Common myeloid progenitor, CD34-positive (primary cell): ENCODE measurements at regions not wholly inside any gene's neighbourhood (a gene's known extent, or its start where the extent isn't known, plus 50 kb on each side); places are given as distances from the start of the nearest gene placed in this dataset.

ENCODE experiments used
- CTCF ChIA-PET: fragments of 350-600 bp; sonication (Branson Sonifier 250); formaldehyde crosslinking; loops from one replicate; lab custom pipeline; 2021; ENCODE audit warnings: antibody characterized with exemption; lab: Charles Lee
- POLR2A ChIA-PET: fragments of 350-600 bp; sonication (Branson Sonifier 250); formaldehyde crosslinking; loops from one replicate; lab custom pipeline; 2021; ENCODE audit warnings: antibody characterized with exemption; lab: Charles Lee
- DNase-seq, 3 donors: peaks; one replicate each; pipeline versions ENCODE4 v3.0.0 to v3.0.0-alpha.2; 2013
- H3K27ac ChIP-seq, 2 experiments: 1 replicate in 1 of 2; 2 replicates in 1 of 2; pipeline ENCODE4 v1.7.0; 2013; ENCODE audit warnings: inconsistent platforms in 2 of 2, low read length in 2 of 2, mild to moderate bottlenecking in 2 of 2, low read depth in 1 of 2, moderate library complexity in 1 of 2; ENCODE audit not compliant: severe bottlenecking in 2 of 2, insufficient read depth in 1 of 2, poor library complexity in 1 of 2
- H3K27me3 ChIP-seq, 5 experiments: replicated peaks in 2 of 5; 1 replicate in 3 of 5; 2 replicates in 2 of 5; pipeline versions ENCODE4 v1.6.1 to v1.7.0; 2013; ENCODE audit warnings: low read length in 4 of 5, mild to moderate bottlenecking in 2 of 5, moderate library complexity in 2 of 5, inconsistent platforms in 1 of 5; ENCODE audit not compliant: insufficient read depth in 5 of 5, control insufficient read depth in 4 of 5
- H3K36me3 ChIP-seq, 4 experiments: 1 replicate in 2 of 4; 2 replicates in 2 of 4; pipeline versions ENCODE4 v1.6.1 to v1.7.0; 2013; ENCODE audit warnings: low read length in 3 of 4, control low read depth in 1 of 4, mild to moderate bottlenecking in 1 of 4; ENCODE audit not compliant: control insufficient read depth in 4 of 4, insufficient read depth in 4 of 4
- H3K4me1 ChIP-seq, 4 experiments: 1 replicate in 3 of 4; 2 replicates in 1 of 4; pipeline versions ENCODE4 v1.6.1 to v1.7.1; 2013; ENCODE audit warnings: low read length in 3 of 4, mild to moderate bottlenecking in 3 of 4, control low read depth in 1 of 4, inconsistent platforms in 1 of 4, moderate library complexity in 1 of 4; ENCODE audit not compliant: control insufficient read depth in 4 of 4, insufficient read depth in 4 of 4; ENCODE audit errors: control extremely low read depth in 1 of 4
- H3K4me3 ChIP-seq, 7 experiments: 1 replicate in 4 of 7; 2 replicates in 3 of 7; pipeline versions ENCODE4 v1.5.1 to v1.7.0; 2013; ENCODE audit warnings: mild to moderate bottlenecking in 7 of 7, low read length in 6 of 7, moderate library complexity in 6 of 7, inconsistent platforms in 2 of 7, low read depth in 2 of 7, control low read depth in 1 of 7; ENCODE audit not compliant: insufficient read depth in 4 of 7, control insufficient read depth in 1 of 7; ENCODE audit errors: extremely low read depth in 1 of 7
- H3K9me3 ChIP-seq, 5 experiments: 1 replicate in 4 of 5; 2 replicates in 1 of 5; pipeline versions ENCODE4 v1.6.1 to v1.7.1; 2013; ENCODE audit warnings: low read length in 4 of 5, mild to moderate bottlenecking in 2 of 5, inconsistent platforms in 1 of 5, low read depth in 1 of 5, moderate library complexity in 1 of 5; ENCODE audit not compliant: control insufficient read depth in 4 of 5, insufficient read depth in 2 of 5; ENCODE audit errors: control extremely low read depth in 1 of 5
- WGBS: methylation state at CpG from one replicate; pipeline ENCODE4 v1.1.5; 2013; ENCODE audit not compliant: insufficient coverage; 5-methylcytosine and 5-hydroxymethylcytosine counted together

GRCh38 chr14:73794146-73794545, 57.5 kb upstream of the PTGR2 start:
- peaks cover 0 to 15% (median 3%) of the 10 kb centered on the region in 4 experiments for H3K4me1 ChIP-seq
- no peaks in the 10 kb centered on the region for H3K9me3 ChIP-seq
- ChIA-PET POLR2A (no interaction called here), CTCF (no interaction called here)
- H3K27ac ChIP-seq = no peak overlapping the region
- DNase-seq = no peak
- H3K27me3 ChIP-seq = no peaks in the 10 kb centered on the region
- 100% methylated on average over 1 of the region's 1 CpG for WGBS
- no peaks in the 10 kb centered on the region for H3K36me3 ChIP-seq
- H3K4me3 ChIP-seq = no peak overlapping the region

GRCh38 chr14:73792481-73792880, 59.1 kb upstream of the PTGR2 start:
- H3K9me3 ChIP-seq = no peaks in the 10 kb centered on the region
- no peaks in the 10 kb centered on the region for H3K36me3 ChIP-seq
- 100% methylated on average over 4 of the region's 4 CpGs for WGBS
- POLR2A ChIA-PET = no interaction called here
- no peak for DNase-seq
- H3K4me3 ChIP-seq = no peak overlapping the region
- peaks cover 9 to 31% (median 17%) of the 10 kb centered on the region in 4 experiments for H3K4me1 ChIP-seq
- no peak overlapping the region for H3K27ac ChIP-seq
- no peaks in the 10 kb centered on the region for H3K27me3 ChIP-seq
- CTCF ChIA-PET = interaction anchor here (0.8 to 2.0 kb wide), 5 partner anchors 22 to 64 kb away, joined by 3 to 7 read pairs (median 4); no protein-coding TSS in a partner anchor

- H3K4me3 ChIP-seq = no peak overlapping the region
- no peaks in the 10 kb centered on the region for H3K9me3 ChIP-seq
- no peaks in the 10 kb centered on the region for H3K36me3 ChIP-seq
- ChIA-PET CTCF (interaction anchor here (1.2 to 2.5 kb wide), 2 partner anchors 13 to 36 kb away, joined by 3 to 10 read pairs; no protein-coding TSS in a partner anchor), POLR2A (interaction anchor here (0.6 to 1.1 kb wide), 2 partner anchors 16 to 37 kb away, joined by 3 to 5 read pairs; no protein-coding TSS in a partner anchor)
- no peak overlapping the region for H3K27ac ChIP-seq
- DNase-seq = peak in 2 of 3 donors; percentile 60 to 68
- peaks cover 18 to 48% (median 28%) of the 10 kb centered on the region in 4 experiments for H3K4me1 ChIP-seq
- 64% methylated on average over 10 of the region's 10 CpGs for WGBS
- no peaks in the 10 kb centered on the region for H3K27me3 ChIP-seq
Observed at GRCh38 chr14:73789989-73790581, 61.5 kb upstream of the PTGR2 start.

GRCh38 chr14:73788701-73789551, 62.7 kb upstream of the PTGR2 start:
- no peaks in the 10 kb centered on the region for H3K27me3 ChIP-seq
- no peak overlapping the region for H3K27ac ChIP-seq
- H3K4me3 ChIP-seq = peak overlapping the region in 1 of 7 experiments; percentile 91
- no peaks in the 10 kb centered on the region for H3K36me3 ChIP-seq
- H3K9me3 ChIP-seq = no peaks in the 10 kb centered on the region
- H3K4me1 ChIP-seq = peaks cover 28 to 60% (median 40%) of the 10 kb centered on the region in 4 experiments
- 93% methylated on average over 2 of the region's 6 CpGs for WGBS
- ChIA-PET POLR2A (interaction anchor here (3.0 to 4.2 kb wide), 2 partner anchors 30 to 35 kb away, joined by 26 to 27 read pairs; a partner anchor contains a TSS), CTCF (interaction anchor here (1.0 to 3.9 kb wide), 12 partner anchors 8 to 43 kb away, joined by 3 to 20 read pairs (median 4); no protein-coding TSS in a partner anchor)
- no peak for DNase-seq

GRCh38 chr14:73788317-73788598, 63.4 kb upstream of the PTGR2 start:
- ChIA-PET CTCF (interaction anchor here (0.8 to 3.9 kb wide), 12 partner anchors 9 to 43 kb away, joined by 3 to 20 read pairs (median 4); no protein-coding TSS in a partner anchor), POLR2A (interaction anchor here (3.0 to 4.2 kb wide), 2 partner anchors 29 to 34 kb away, joined by 26 to 27 read pairs; a partner anchor contains a TSS)
- WGBS = no CpG with 5 or more reads among the region's 4 CpGs
- DNase-seq = no peak
- H3K9me3 ChIP-seq = no peaks in the 10 kb centered on the region
- peak overlapping the region; percentile 71 to 94 for H3K27ac ChIP-seq
- H3K4me3 ChIP-seq = peak overlapping the region in 5 of 7 experiments; percentile 74 to 91 (median 85)
- H3K36me3 ChIP-seq = no peaks in the 10 kb centered on the region
- no peaks in the 10 kb centered on the region for H3K27me3 ChIP-seq
- peaks cover 30 to 67% (median 47%) of the 10 kb centered on the region in 4 experiments for H3K4me1 ChIP-seq

GRCh38 chr14:73787486-73788316, 63.9 kb upstream of the PTGR2 start:
- ChIA-PET CTCF (interaction anchor here (0.6 to 4.3 kb wide), 12 partner anchors 9 to 62 kb away, joined by 3 to 30 read pairs (median 4); no protein-coding TSS in a partner anchor), POLR2A (interaction anchor here (3.0 to 4.2 kb wide), 2 partner anchors 28 to 34 kb away, joined by 26 to 27 read pairs; a partner anchor contains a TSS)
- Histone ChIP-seq H3K4me3 (peak overlapping the region; percentile 74 to 91 (median 85)), H3K9me3 (no peaks in the 10 kb centered on the region), H3K27me3 (no peaks in the 10 kb centered on the region), H3K36me3 (peaks cover 0 to under 1% (median 0%) of the 10 kb centered on the region in 4 experiments), H3K4me1 (peaks cover 30 to 72% (median 51%) of the 10 kb centered on the region in 4 experiments), H3K27ac (peak overlapping the region; percentile 71 to 94)
- under 1% methylated on average over 10 of the region's 17 CpGs for WGBS
- peak in 1 of 3 donors; percentile 28 for DNase-seq
